Karpas-422 (cell line): ENCODE measurements at regions not wholly inside any gene's neighbourhood (a gene's known extent, or its start where the extent isn't known, plus 50 kb on each side); places are given as distances from the start of the nearest gene placed in this dataset.

Source experiments
- DNase-seq: peaks from one replicate; pipeline ENCODE4 v3.0.0-alpha.2; 2015
- H2AFZ ChIP-seq: fragments of 200-600 bp; sonication (generic); 2 replicates; pipeline ENCODE4 v1.6.1; 2014; ENCODE audit warnings: antibody characterized with exemption, low read length, mixed read lengths
- H3K27ac ChIP-seq: fragments of 200-600 bp; sonication (generic); 2 replicates; pipeline ENCODE4 v1.5.1; 2014; ENCODE audit warnings: mild to moderate bottlenecking, low read length, moderate library complexity
- H3K27me3 ChIP-seq: fragments of 200-600 bp; sonication (generic); 2 replicates; pipeline ENCODE4 v1.6.1; 2014; ENCODE audit warnings: low read length, mixed read lengths
- H3K36me3 ChIP-seq: fragments of 200-600 bp; sonication (generic); 2 replicates; pipeline ENCODE4 v1.6.1; 2014; ENCODE audit warnings: low read length, mixed read lengths; ENCODE audit not compliant: insufficient read depth
- H3K4me1 ChIP-seq: fragments of 200-600 bp; sonication (generic); 2 replicates; pipeline ENCODE4 v1.6.1; 2014; ENCODE audit warnings: mild to moderate bottlenecking, low read length, mixed read lengths
- H3K4me2 ChIP-seq: fragments of 200-600 bp; sonication (generic); 2 replicates; pipeline ENCODE4 v1.6.1; 2014; ENCODE audit warnings: low read length, low read depth, mild to moderate bottlenecking; ENCODE audit not compliant: poor library complexity, severe bottlenecking
- H3K4me3 ChIP-seq: fragments of 200-600 bp; sonication (generic); 2 replicates; pipeline ENCODE4 v1.5.1; 2014; ENCODE audit warnings: mild to moderate bottlenecking, antibody characterized with exemption, low read length, mixed read lengths
- H3K79me2 ChIP-seq: fragments of 200-600 bp; sonication (generic); 2 replicates; pipeline ENCODE4 v1.6.1; 2014; ENCODE audit warnings: mild to moderate bottlenecking, low read length, mixed read lengths
- H3K9ac ChIP-seq: fragments of 200-600 bp; sonication (generic); 2 replicates; pipeline ENCODE4 v1.6.0; 2014; ENCODE audit warnings: low read length
- H3K9me2 ChIP-seq: fragments of 200-600 bp; sonication (generic), shearing (Covaris generic); replicated peaks from 2 replicates; pipeline ENCODE4 v1.6.0; 2014; ENCODE audit warnings: mild to moderate bottlenecking, low read length, moderate library complexity; ENCODE audit not compliant: insufficient read depth
- H3K9me3 ChIP-seq: fragments of 300-700, 200-600 bp; sonication (generic); 2 replicates; pipeline ENCODE4 v1.6.1; 2014; ENCODE audit warnings: low read length, mixed read lengths
- H4K20me1 ChIP-seq: fragments of 200-600 bp; sonication (generic); 2 replicates; pipeline ENCODE4 v1.6.1; 2014; ENCODE audit warnings: mild to moderate bottlenecking, antibody characterized with exemption, low read length, low read depth; ENCODE audit not compliant: insufficient read depth

- H3K79me2 ChIP-seq: no peaks in the 10 kb centered on the region
- H3K9ac ChIP-seq: no peak overlapping the region
- H3K4me1 ChIP-seq: no peaks in the 10 kb centered on the region
- H3K36me3 ChIP-seq: no peaks in the 10 kb centered on the region
- no peak for DNase-seq
- H3K9me2 ChIP-seq: no peaks in the 10 kb centered on the region
- no peak overlapping the region for H2AFZ ChIP-seq
- H4K20me1 ChIP-seq: no peaks in the 10 kb centered on the region
- no peak overlapping the region for H3K4me2 ChIP-seq
- no peaks in the 10 kb centered on the region for H3K27me3 ChIP-seq
- peaks cover 38% of the 10 kb centered on the region; the same call in 1 of the 2 replicates for H3K9me3 ChIP-seq
- no peak overlapping the region for H3K27ac ChIP-seq
- H3K4me3 ChIP-seq: no peak overlapping the region
Measured at GRCh38 chrX:122092360-122092759, 1045.0 kb downstream of the GLUD2 start.

DNA sequence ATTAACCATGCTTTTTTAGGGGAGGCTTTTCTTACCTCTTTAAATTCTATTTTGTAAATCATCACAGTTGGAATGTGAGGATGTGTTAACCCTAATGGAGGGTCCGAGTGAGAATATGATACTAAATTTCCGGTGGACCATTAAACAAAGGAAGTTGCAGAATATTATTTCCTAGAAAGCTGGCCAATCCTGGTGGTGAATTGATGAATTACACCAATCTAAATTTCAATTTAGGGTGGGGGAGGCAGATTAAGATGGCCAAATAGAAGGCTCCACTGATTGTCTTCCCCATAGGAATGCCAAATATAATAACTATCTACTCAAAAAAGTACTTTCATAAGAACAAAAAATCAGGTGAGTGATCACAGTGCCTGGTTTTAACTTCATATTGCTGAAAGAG is 1045.6 kb downstream of the GLUD2 start:
- Histone ChIP-seq H4K20me1 (no peaks in the 10 kb centered on the region), H3K4me1 (no peaks in the 10 kb centered on the region), H2AFZ (no peak overlapping the region), H3K9me2 (no peaks in the 10 kb centered on the region), H3K9ac (no peak overlapping the region), H3K9me3 (peaks cover 39% of the 10 kb centered on the region; the same call in 1 of the 2 replicates), H3K27ac (no peak overlapping the region), H3K4me2 (no peak overlapping the region), H3K27me3 (no peaks in the 10 kb centered on the region), H3K4me3 (no peak overlapping the region), H3K36me3 (no peaks in the 10 kb centered on the region), H3K79me2 (no peaks in the 10 kb centered on the region)
- DNase-seq: no peak

DNA sequence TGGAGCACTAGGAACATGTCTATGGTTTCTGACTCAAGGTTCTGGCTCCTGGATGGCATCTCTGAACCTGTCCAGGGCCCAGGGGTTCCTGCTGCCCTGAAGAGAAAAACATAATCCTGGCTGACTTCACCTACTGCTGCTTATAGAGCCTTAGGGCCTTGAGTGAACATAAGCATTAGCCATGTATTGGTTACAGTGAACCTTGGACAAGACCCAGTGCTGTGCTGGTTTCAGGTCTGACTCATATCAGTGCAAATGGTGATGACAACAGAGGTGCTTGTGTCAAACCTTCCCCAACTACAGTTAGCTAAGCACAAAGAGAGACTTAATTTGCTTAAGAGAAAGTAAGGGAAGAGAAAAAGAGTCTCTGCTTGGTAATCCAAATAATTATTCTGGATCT is 1047.2 kb downstream of the GLUD2 start:
- H3K27me3 ChIP-seq: no peaks in the 10 kb centered on the region
- H2AFZ ChIP-seq: no peak overlapping the region
- no peaks in the 10 kb centered on the region for H3K4me1 ChIP-seq
- H3K4me2 ChIP-seq: no peak overlapping the region
- H3K9ac ChIP-seq: no peak overlapping the region
- peaks cover 44% of the 10 kb centered on the region for H3K9me3 ChIP-seq
- no peaks in the 10 kb centered on the region for H4K20me1 ChIP-seq
- H3K4me3 ChIP-seq: no peak overlapping the region
- no peaks in the 10 kb centered on the region for H3K9me2 ChIP-seq
- no peak overlapping the region for H3K27ac ChIP-seq
- no peak for DNase-seq
- H3K36me3 ChIP-seq: no peaks in the 10 kb centered on the region
- no peaks in the 10 kb centered on the region for H3K79me2 ChIP-seq

DNA sequence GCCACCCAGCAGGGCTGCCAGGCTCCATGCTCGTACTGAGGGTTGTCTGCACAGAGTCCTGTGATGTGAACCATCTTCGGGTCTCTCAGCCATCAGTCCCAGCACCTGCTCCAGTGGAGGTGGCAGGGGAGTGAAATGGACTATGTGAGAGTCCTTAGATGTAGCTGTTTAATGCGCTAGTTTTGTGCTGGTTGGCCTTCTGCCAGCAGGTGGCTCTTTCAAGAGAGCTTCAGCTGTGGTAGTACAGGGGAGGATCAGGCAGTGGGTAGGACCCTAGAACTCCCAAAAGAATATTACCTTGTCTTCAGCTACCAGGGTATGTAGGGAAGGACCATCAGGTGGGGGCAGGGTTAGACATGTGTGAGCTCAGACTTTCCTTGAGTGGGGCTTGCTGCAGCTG is 1066.0 kb downstream of the GLUD2 start:
- no peak for DNase-seq
- Histone ChIP-seq H3K36me3 (no peaks in the 10 kb centered on the region), H3K4me2 (no peak overlapping the region), H4K20me1 (no peaks in the 10 kb centered on the region), H3K4me1 (no peaks in the 10 kb centered on the region), H3K27ac (no peak overlapping the region), H3K79me2 (no peaks in the 10 kb centered on the region), H3K27me3 (no peaks in the 10 kb centered on the region), H3K9me2 (no peaks in the 10 kb centered on the region), H3K9ac (no peak overlapping the region), H3K9me3 (peaks cover 23% of the 10 kb centered on the region), H2AFZ (no peak overlapping the region), H3K4me3 (no peak overlapping the region)

GRCh38 chrX:122113896-122114295 is 1066.5 kb downstream of the GLUD2 start:
- Histone ChIP-seq H3K79me2 (no peaks in the 10 kb centered on the region), H3K36me3 (no peaks in the 10 kb centered on the region), H3K4me3 (no peak overlapping the region), H3K9ac (no peak overlapping the region), H3K9me3 (peaks cover 27% of the 10 kb centered on the region), H3K27me3 (no peaks in the 10 kb centered on the region), H4K20me1 (no peaks in the 10 kb centered on the region), H3K27ac (no peak overlapping the region), H3K4me1 (no peaks in the 10 kb centered on the region), H2AFZ (no peak overlapping the region), H3K9me2 (no peaks in the 10 kb centered on the region), H3K4me2 (no peak overlapping the region)
- DNase-seq: no peak

- Histone ChIP-seq H3K9me2 (no peaks in the 10 kb centered on the region), H3K36me3 (no peaks in the 10 kb centered on the region), H3K27me3 (no peaks in the 10 kb centered on the region), H3K27ac (no peak overlapping the region), H4K20me1 (no peaks in the 10 kb centered on the region), H2AFZ (no peak overlapping the region), H3K4me1 (no peaks in the 10 kb centered on the region), H3K4me3 (no peak overlapping the region), H3K79me2 (no peaks in the 10 kb centered on the region), H3K4me2 (no peak overlapping the region), H3K9me3 (peaks cover 39% of the 10 kb centered on the region), H3K9ac (no peak overlapping the region)
- DNase-seq: no peak
Measured at GRCh38 chrX:122115604-122116003, 1068.2 kb downstream of the GLUD2 start.

- no peak for DNase-seq
- Histone ChIP-seq H4K20me1 (no peaks in the 10 kb centered on the region), H3K4me1 (no peaks in the 10 kb centered on the region), H3K9me3 (peaks cover 35% of the 10 kb centered on the region), H3K27me3 (no peaks in the 10 kb centered on the region), H3K36me3 (no peaks in the 10 kb centered on the region), H3K9me2 (no peaks in the 10 kb centered on the region), H3K4me2 (no peak overlapping the region), H3K9ac (no peak overlapping the region), H3K27ac (no peak overlapping the region), H2AFZ (no peak overlapping the region), H3K79me2 (no peaks in the 10 kb centered on the region), H3K4me3 (no peak overlapping the region)
Measured at GRCh38 chrX:122119361-122119760, 1064.7 kb upstream of the GRIA3 start.

DNA sequence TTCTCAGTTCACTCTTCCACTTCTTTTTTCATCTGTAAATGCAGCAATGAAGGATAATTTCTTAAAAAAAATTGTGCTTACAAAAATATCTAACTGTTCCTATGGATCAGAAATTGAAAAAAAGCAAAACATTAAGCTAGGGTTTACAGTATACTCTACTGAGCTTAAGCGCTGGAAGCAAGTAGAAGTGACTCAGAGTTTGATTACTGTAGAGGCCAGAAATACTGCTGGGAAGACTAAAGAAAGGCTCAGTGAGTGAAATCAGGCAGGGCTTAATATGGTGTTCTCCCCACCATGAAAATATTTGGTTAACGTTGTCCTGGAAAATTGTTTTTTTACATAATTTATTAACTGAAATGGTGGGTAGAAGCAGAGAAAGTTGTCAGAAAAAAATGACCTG is 1061.8 kb upstream of the GRIA3 start:
- Histone ChIP-seq H3K36me3 (no peaks in the 10 kb centered on the region), H3K9me3 (peaks cover 36% of the 10 kb centered on the region), H3K9me2 (no peaks in the 10 kb centered on the region), H3K4me2 (no peak overlapping the region), H3K27ac (no peak overlapping the region), H3K9ac (no peak overlapping the region), H3K79me2 (no peaks in the 10 kb centered on the region), H3K27me3 (no peaks in the 10 kb centered on the region), H2AFZ (no peak overlapping the region), H3K4me3 (no peak overlapping the region), H4K20me1 (no peaks in the 10 kb centered on the region), H3K4me1 (no peaks in the 10 kb centered on the region)
- no peak for DNase-seq

DNA sequence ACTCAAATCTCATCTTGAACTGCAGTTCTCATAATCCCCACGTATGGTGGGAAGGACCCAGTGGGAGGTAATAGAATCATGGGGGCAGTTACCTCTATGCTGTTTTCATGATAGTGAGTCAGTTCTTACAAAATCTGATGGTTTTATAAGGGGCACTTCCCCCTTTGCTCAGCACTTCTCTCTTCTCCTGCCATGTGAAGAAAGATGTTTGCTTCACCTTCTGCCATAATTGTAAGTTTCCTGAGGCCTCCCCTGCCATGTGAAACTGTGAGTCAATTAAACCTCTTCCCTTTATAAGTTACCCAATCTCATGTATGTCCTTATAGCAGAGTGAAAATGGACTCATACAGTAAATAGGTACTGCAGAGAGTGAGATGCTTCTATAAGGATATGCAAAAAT is 1050.6 kb upstream of the GRIA3 start:
- H3K9me3 ChIP-seq: peaks cover 38% of the 10 kb centered on the region
- DNase-seq: no peak
- no peaks in the 10 kb centered on the region for H3K27me3 ChIP-seq
- H2AFZ ChIP-seq: no peak overlapping the region
- no peak overlapping the region for H3K27ac ChIP-seq
- H3K9me2 ChIP-seq: no peaks in the 10 kb centered on the region
- H3K9ac ChIP-seq: no peak overlapping the region
- no peak overlapping the region for H3K4me3 ChIP-seq
- H3K36me3 ChIP-seq: no peaks in the 10 kb centered on the region
- no peaks in the 10 kb centered on the region for H4K20me1 ChIP-seq
- H3K4me2 ChIP-seq: no peak overlapping the region
- H3K79me2 ChIP-seq: no peaks in the 10 kb centered on the region
- H3K4me1 ChIP-seq: no peaks in the 10 kb centered on the region
